Mammary epithelial cell (primary cell): ENCODE measurements at regions not wholly inside any gene's neighbourhood (a gene's known extent, or its start where the extent isn't known, plus 50 kb on each side); places are given as distances from the start of the nearest gene placed in this dataset.

Experiments used
- CTCF ChIP-seq, 2 donors: IDR thresholded peaks in 1 of 2; conservative IDR thresholded peaks in 1 of 2; 2 replicates each; pipeline ENCODE4 v1.5.1; 2011 to 2012; ENCODE audit warnings: inconsistent platforms in 2 of 2, low read length in 2 of 2, mild to moderate bottlenecking in 2 of 2, control low read depth in 1 of 2, low read depth in 1 of 2; ENCODE audit not compliant: insufficient read depth in 1 of 2; ENCODE audit errors: extremely low read depth in 1 of 2
- EZH2 ChIP-seq: IDR thresholded peaks from 2 replicates; pipeline ENCODE4 v1.6.1; 2012; ENCODE audit warnings: low read length, inconsistent platforms, borderline replicate concordance

- TF ChIP-seq CTCF (conservative IDR thresholded peaks at IDR 0.05 in 1 of 2, IDR thresholded peaks at IDR 0.05 in 1 of 2; ENCODE audit: extremely low read depth in 1 of 2, insufficient read depth in 1 of 2, low read depth in 1 of 2, low read length in 2 of 2): no peak
- no peak for TF ChIP-seq EZH2
Measured at GRCh38 chr9:106321394-106322180, 541.4 kb upstream of the ZNF462 start.
